Activated T-cell treated with anti-CD3 and anti-CD28 coated beads for 24 hours (primary cell): ENCODE measurements at regions not wholly inside any gene's neighbourhood (a gene's known extent, or its start where the extent isn't known, plus 50 kb on each side); places are given as distances from the start of the nearest gene placed in this dataset.

Experiments used
- DNase-seq: peaks from one replicate; pipeline ENCODE4 v3.0.0-alpha.2; 2020; ENCODE audit warnings: low read depth

GRCh38 chr6:105763866-105764265, 322.3 kb upstream of the PRDM1 start:
- DNase-seq, result no peak

- DNase-seq, result no peak
Measured at GRCh38 chr6:105760746-105761145, 325.4 kb upstream of the PRDM1 start.

GRCh38 chr6:105759946-105760345, 326.2 kb upstream of the PRDM1 start:
- DNase-seq, result no peak

GRCh38 chr6:105759015-105759414, 327.1 kb upstream of the PRDM1 start:
- DNase-seq, result no peak

- no peak for DNase-seq
Measured at GRCh38 chr6:105757512-105758200, 328.5 kb upstream of the PRDM1 start.

- DNase-seq, result no peak
Measured at GRCh38 chr6:105755885-105756284, 330.3 kb upstream of the PRDM1 start.

DNA sequence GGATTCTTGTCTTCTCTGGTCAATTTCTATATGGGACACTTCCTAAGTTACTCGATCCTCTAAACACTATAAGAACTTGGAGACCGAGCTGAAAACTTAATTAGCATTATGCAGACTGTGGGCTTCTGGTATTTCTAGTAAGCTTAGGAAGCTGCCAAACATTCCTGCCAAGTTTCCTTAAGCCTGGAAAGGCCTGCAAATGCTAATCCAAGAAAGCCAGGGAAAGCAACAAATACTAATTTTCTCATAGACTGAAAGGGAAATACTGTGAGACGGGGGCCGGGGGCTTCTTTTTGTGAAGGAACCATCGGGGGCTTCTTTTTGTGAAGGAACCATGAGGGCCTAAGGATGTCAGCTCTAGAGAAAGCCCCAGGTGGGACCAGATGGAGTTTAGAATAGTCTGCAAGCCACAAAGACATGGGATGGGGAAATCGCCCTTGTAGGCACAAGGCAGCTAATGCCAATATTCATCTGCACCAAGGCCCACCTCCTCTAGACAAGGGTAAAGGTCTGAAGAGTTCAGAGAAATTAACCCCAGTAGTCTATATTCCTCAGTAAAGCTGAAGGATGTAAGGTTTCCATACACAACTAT, 332.4 kb upstream of the PRDM1 start:
- DNase-seq, result no peak

DNA sequence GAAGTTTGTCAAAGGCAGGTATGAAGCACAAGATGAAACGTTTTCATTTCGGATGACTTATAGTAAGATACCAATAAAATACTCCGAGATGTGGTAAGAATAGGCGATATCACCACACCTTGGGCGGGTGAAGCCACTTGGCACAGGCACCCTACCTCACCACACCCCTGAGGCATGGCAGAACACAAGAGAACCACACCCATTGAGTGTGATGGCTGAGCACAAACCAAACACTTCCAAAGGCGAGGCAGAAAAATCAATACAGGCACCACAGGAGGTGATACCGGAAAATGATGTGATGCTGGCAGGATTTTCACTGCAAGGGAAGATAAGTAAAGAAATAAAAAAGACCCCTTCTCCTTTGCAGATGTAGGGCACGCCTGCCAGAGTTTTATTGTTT, 332.9 kb upstream of the PRDM1 start:
- no peak for DNase-seq

GRCh38 chr6:105750089-105750488, 336.0 kb upstream of the PRDM1 start:
- no peak for DNase-seq

- DNase-seq, result no peak
Measured at GRCh38 chr6:105748737-105749161, 337.4 kb upstream of the PRDM1 start.

DNA sequence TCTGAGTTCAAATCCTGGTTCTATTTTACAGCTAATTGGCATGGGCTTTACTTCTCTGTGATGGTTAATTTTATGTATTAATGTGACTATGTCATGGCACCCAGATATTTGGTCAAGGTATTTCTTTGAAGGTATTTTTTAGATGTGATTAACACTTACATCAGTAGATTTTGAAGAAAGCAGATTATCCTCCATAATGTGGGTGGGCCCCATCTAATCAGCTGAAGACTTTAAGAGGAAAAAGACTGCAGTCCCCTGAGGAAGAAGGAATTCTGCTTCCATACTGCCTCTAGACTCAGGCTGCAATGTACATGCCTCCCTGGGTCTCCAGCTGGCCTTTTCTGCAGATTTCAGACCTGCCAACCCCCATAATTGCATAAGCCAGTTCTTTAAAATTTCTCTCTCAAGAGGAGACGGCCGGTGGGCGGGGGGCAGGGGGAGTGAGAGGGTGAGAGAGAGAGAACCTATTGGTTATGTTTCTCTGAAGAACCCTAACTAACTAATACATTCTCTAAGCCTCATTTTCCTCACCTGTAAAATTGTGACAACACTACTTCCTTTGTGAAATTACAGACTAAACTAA, 338.2 kb upstream of the PRDM1 start:
- no peak for DNase-seq

- DNase-seq, result no peak
Measured at GRCh38 chr6:105746509-105746908, 339.6 kb upstream of the PRDM1 start.

- DNase-seq, result no peak
Measured at GRCh38 chr6:105746130-105746505, 340.0 kb upstream of the PRDM1 start.

DNA sequence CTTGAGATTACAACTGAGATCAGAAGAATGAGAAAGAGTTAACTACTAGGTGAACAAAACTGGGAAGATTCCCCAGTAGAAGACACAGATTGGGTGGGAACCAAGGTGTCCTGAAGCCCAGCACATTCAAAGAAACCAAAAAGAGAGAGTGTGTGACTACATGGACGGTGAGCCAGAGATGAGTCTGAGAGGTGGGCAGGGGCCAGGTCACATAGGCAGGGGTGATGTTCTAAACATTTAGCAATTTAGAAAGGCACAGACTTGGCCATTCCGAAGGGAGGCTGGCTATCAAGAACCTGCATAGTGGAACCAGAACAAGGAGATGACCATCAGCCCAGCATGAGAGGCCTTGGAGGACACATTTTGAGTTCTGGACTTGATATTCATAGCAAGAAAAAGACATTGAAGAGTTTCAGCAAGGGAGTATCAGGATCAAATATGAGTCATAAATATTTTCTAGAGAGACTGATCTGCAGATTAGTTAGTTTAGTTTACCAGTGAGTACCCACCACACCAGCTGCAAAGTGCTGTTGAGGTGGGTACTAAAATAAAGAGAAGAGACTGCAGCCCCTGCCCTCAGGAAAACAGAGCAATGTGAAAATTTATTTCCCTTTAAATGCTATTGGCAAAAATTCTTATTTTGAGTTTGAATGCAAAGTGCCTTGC, 340.5 kb upstream of the PRDM1 start:
- no peak for DNase-seq

DNA sequence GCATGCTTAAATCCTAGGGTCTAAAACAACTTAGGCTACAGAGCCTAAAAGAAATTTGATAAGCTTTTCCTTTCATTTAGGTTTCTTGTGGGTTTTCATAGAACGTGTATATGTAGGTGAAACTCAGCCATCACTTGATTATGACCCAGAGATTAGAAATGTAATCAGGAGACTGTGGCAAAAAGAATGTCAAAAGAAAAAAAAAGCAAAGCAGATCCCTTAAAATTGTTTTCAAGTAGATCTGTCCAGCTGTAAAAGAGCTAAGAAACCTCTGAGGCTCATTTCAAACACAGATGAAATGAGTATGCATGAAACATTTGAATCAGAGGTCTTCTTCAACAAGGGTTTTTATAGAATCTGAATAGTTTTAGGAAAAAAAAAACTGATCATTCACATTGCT, 341.3 kb upstream of the PRDM1 start:
- DNase-seq, result no peak

DNA sequence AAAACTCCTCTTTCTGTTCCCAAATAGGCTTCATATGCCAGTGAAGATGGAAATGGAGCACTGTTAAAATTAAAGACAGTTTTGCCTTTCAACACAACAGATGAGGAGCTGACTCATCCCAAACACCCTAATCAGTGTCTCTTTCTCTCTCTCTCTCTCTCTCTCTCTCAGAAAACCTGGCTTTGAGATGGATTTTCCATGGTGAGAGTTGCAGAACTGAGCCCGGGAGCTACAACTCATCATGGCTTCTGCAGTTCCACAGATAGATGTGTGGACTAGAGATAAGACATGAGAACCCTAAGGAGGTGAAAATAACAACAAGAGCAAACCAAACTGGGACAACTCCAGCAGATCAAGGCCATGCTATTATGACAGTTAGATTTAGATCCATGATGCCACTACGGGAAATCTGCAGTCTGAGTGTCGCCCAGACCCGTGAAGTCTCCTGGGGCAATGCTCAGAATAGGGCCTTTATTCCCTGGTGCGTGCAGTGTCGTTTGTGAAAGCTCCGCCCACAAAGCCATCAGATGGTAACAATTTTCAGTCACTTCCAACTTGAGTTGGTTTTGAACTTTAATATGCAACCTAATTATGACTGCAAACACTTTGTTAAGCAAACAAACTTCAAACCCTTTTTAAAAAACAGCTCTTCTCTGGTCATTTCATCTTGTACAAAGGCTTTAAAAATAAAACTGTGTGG, 338.2 kb upstream of the PREP start:
- no peak for DNase-seq

GRCh38 chr6:105739764-105740163, 336.9 kb upstream of the PREP start:
- DNase-seq, result no peak

GRCh38 chr6:105733556-105734162, 330.8 kb upstream of the PREP start:
- DNase-seq, result no peak

DNA sequence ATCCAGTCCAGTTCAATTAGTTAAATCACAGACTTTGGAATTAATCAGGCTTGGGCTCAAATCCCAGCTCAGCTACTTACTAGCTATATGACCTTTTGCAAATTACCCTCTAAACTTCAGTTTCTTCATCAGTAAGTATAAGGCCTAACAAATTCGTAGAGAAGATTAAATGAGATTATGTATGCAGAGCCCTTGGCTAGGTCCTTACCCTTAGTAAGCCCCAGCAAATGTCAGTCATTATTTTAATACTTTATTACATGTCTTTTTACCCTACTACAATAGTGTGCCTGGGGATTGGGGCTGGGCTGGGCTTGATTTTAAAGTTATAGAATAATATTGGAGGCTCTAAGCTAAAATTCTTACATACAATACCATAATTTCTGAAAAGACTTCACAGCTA, 326.1 kb upstream of the PREP start:
- no peak for DNase-seq

DNA sequence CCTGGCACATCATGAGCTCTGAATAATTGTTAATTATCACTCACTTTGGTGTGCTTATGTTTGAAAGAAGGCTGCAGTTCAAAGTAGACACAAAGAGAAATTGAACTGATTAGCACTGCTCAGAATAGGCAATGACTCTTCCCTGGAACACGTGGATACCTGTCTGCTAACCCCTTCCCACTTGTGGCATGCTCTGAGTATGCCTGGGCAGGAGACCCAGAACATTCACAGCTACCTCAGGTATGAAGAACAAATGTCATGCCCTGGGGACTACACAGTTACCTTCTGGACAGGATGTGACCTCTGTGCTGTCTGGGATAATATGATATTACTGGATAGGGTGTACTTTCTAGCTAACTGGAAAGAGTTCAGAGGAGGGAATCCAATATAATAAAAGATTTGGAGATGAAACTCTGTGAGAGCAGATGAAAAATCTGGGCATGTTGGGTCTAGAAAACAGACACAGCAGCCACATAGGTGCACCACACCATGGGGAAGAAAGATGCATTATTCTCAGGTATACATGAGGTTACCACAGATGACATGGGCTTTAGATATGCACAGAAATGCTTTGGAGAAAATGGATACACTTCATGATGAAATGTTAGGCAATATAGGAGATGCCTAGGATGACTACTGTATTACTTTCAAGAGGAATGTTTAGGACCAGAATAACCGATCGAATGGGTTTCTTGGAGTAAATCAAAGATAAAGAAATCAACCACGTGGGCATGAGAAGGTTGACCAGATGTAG, 324.2 kb upstream of the PREP start:
- DNase-seq, result no peak

DNA sequence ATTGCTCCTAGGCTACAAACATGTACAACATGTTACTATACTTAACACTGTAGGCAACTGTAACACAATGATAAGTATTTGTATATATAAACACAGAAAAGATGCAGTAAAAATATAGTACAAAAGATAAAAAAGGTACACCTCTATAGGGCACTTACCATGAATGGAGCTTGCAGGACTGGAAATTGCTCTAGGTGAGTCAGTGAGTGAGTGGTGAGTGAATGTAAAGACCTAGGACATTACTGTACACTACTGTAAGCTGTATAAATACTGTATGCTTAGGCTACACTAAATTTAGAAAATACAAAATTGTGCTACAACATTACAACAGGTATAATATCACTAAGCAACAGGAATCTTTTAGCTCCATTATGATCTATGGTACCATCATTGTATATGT, 312.0 kb upstream of the PREP start:
- DNase-seq, result no peak
